GM23338 (cell line): ENCODE measurements at regions not wholly inside any gene's neighbourhood (a gene's known extent, or its start where the extent isn't known, plus 50 kb on each side); places are given as distances from the start of the nearest gene placed in this dataset.

Source experiments
- ATAC-seq: fragments of 200-7000 bp; cut with Tn5 transposase; 3 replicates; pipeline ENCODE4 v1.9.1; 2020
- DNase-seq: peaks from one replicate; pipeline ENCODE4 v3.0.0-alpha.2; 2015; ENCODE audit warnings: low spot score
- H2AFZ ChIP-seq: fragments of 200-600 bp; sonication (generic); 2 replicates; pipeline ENCODE4 v1.8.0; 2016; ENCODE audit warnings: antibody characterized with exemption, mild to moderate bottlenecking, moderate library complexity
- H3F3A ChIP-seq: fragments of 200-600 bp; sonication (generic); replicated peaks from 2 replicates; pipeline ENCODE4 v1.8.0; 2017; ENCODE audit warnings: antibody characterized with exemption, mixed run types, low read depth
- H3K27ac ChIP-seq: fragments of 200-600 bp; sonication (generic); 2 replicates; pipeline ENCODE4 v1.6.1; 2016; ENCODE audit warnings: low read depth
- H3K27me3 ChIP-seq: fragments of 200-600 bp; sonication (generic); 2 replicates; pipeline ENCODE4 v1.8.0; 2016; ENCODE audit warnings: mild to moderate bottlenecking, mixed run types, moderate library complexity; ENCODE audit not compliant: insufficient read depth
- H3K36me3 ChIP-seq: fragments of 200-600 bp; sonication (generic); 2 replicates; pipeline ENCODE4 v1.8.0; 2016; ENCODE audit warnings: mild to moderate bottlenecking; ENCODE audit not compliant: insufficient read depth
- H3K4me1 ChIP-seq: fragments of 200-600 bp; sonication (generic); 2 replicates; pipeline ENCODE4 v1.8.0; 2016; ENCODE audit warnings: mild to moderate bottlenecking, moderate library complexity; ENCODE audit not compliant: insufficient read depth
- H3K4me2 ChIP-seq: fragments of 200-600 bp; sonication (generic); 2 replicates; pipeline ENCODE4 v1.7.1; 2017; ENCODE audit warnings: mixed run types
- H3K4me3 ChIP-seq: fragments of 200-600 bp; sonication (generic); 2 replicates; pipeline ENCODE4 v1.6.1; 2016; ENCODE audit warnings: mixed run types
- H3K79me2 ChIP-seq: fragments of 200-600 bp; sonication (generic); replicated peaks from 2 replicates; pipeline ENCODE4 v1.8.0; 2017; ENCODE audit warnings: mild to moderate bottlenecking; ENCODE audit not compliant: insufficient read depth
- H3K9me2 ChIP-seq: fragments of 200-600 bp; sonication (generic); 2 replicates; pipeline ENCODE4 v1.8.0; 2017; ENCODE audit not compliant: insufficient read depth
- H4K20me1 ChIP-seq: fragments of 200-600 bp; sonication (generic); replicated peaks from 2 replicates; pipeline ENCODE4 v1.8.0; 2017; ENCODE audit warnings: mild to moderate bottlenecking; ENCODE audit not compliant: insufficient read depth
- H3K27ac Mint-ChIP-seq: 2 replicates; pipeline ENCODE4 v1.8.0; 2020; ENCODE audit warnings: inconsistent platforms, mild to moderate bottlenecking, moderate library complexity, mixed read lengths
- H3K27me3 Mint-ChIP-seq: 3 replicates; pipeline ENCODE4 v1.8.0; 2022; ENCODE audit warnings: low read depth, mild to moderate bottlenecking, moderate library complexity, mixed read lengths, inconsistent platforms; ENCODE audit not compliant: insufficient read depth, poor library complexity
- H3K36me3 Mint-ChIP-seq: 3 replicates; pipeline ENCODE4 v1.8.0; 2021; ENCODE audit warnings: low read depth, mild to moderate bottlenecking, inconsistent platforms, moderate library complexity, mixed read lengths
- H3K4me1 Mint-ChIP-seq: 3 replicates; pipeline ENCODE4 v1.8.0; 2020; ENCODE audit warnings: mild to moderate bottlenecking, inconsistent platforms, mixed read lengths
- H3K4me3 Mint-ChIP-seq: 3 replicates; pipeline ENCODE4 v1.8.0; 2021; ENCODE audit warnings: moderate library complexity, mild to moderate bottlenecking, inconsistent platforms, mixed read lengths
- H3K9me3 Mint-ChIP-seq: 3 replicates; pipeline ENCODE4 v1.8.0; 2020; ENCODE audit warnings: moderate library complexity, mild to moderate bottlenecking, inconsistent platforms, mixed read lengths
- CTCF ChIP-seq, 2 experiments: fragments of 200-600 bp in 1 of 2; sonication (generic) in 1 of 2; conservative IDR thresholded peaks; 2 replicates each; pipeline versions ENCODE4 v1.5.1 to v1.6.1; 2016 to 2017; ENCODE audit warnings: antibody characterized with exemption in 2 of 2, low read depth in 2 of 2, mild to moderate bottlenecking in 2 of 2, moderate library complexity in 1 of 2
- EZH2phosphoT487 ChIP-seq: fragments of 200-600 bp; sonication (generic); IDR thresholded peaks from one replicate; pipeline ENCODE4 v1.8.1; 2018; ENCODE audit warnings: antibody characterized with exemption; ENCODE audit not compliant: unreplicated experiment
- STAT1 ChIP-seq: IDR thresholded peaks from one replicate; pipeline ENCODE4 v1.6.1; 2016; ENCODE audit warnings: antibody characterized with exemption; ENCODE audit not compliant: unreplicated experiment

- Histone ChIP-seq H3K4me3 (no peak overlapping the region), H3K4me2 (no peak overlapping the region), H3K4me1 (peaks cover 17% of the 10 kb centered on the region), H3K27me3 (no peaks in the 10 kb centered on the region), H3K36me3 (no peaks in the 10 kb centered on the region), H3K27ac (no peak overlapping the region), H3F3A (peaks cover 11% of the 10 kb centered on the region; the same call in 1 of the 2 replicates), H2AFZ (no peak overlapping the region), H3K9me2 (no peaks in the 10 kb centered on the region), H4K20me1 (peaks cover 8% of the 10 kb centered on the region; the same call in 1 of the 2 replicates), H3K79me2 (peaks cover 45% of the 10 kb centered on the region)
- no peak for TF ChIP-seq CTCF (conservative IDR thresholded peaks at IDR 0.05; ENCODE audit: low read depth in 2 of 2)
- Mint-ChIP-seq H3K27ac (no peak overlapping the region), H3K9me3 (no peaks in the 10 kb centered on the region), H3K4me3 (no peak overlapping the region), H3K27me3 (peaks cover 22% of the 10 kb centered on the region), H3K36me3 (peaks cover 9% of the 10 kb centered on the region), H3K4me1 (peaks cover 37% of the 10 kb centered on the region)
- ATAC-seq (no peak), DNase-seq (no peak)
These were observed 118.4 kb downstream of the GLI2 start for GRCh38 chr2:120854014-120854620.

- peaks cover 25% of the 10 kb centered on the region for H3K4me1 ChIP-seq
- H3K4me2 ChIP-seq = no peak overlapping the region
- no peak for TF ChIP-seq EZH2phosphoT487
- H3K9me3 Mint-ChIP-seq = no peaks in the 10 kb centered on the region
- peaks cover 11% of the 10 kb centered on the region; the same call in 1 of the 2 replicates for H4K20me1 ChIP-seq
- ATAC-seq (no peak), DNase-seq (no peak)
- H3K27ac ChIP-seq = no peak overlapping the region
- no peaks in the 10 kb centered on the region for H3K27me3 ChIP-seq
- H3K4me3 ChIP-seq = no peak overlapping the region
- peaks cover under 1% of the 10 kb centered on the region; the same call in 1 of the 3 replicates for H3K36me3 Mint-ChIP-seq
- no peaks in the 10 kb centered on the region for H3K9me2 ChIP-seq
- peaks cover 26% of the 10 kb centered on the region for H3K27me3 Mint-ChIP-seq
- peaks cover 11% of the 10 kb centered on the region; the same call in 1 of the 2 replicates for H3F3A ChIP-seq
- H3K4me3 Mint-ChIP-seq = no peak overlapping the region
- H3K4me1 Mint-ChIP-seq = peaks cover 44% of the 10 kb centered on the region
- H3K27ac Mint-ChIP-seq = no peak overlapping the region
- peaks cover 43% of the 10 kb centered on the region for H3K79me2 ChIP-seq
- H3K36me3 ChIP-seq = no peaks in the 10 kb centered on the region
- no peak overlapping the region for H2AFZ ChIP-seq
These were observed 119.3 kb downstream of the GLI2 start for GRCh38 chr2:120854766-120855530.

GRCh38 chr2:120855855-120856405 lies 120.3 kb downstream of the GLI2 start:
- Histone ChIP-seq H3K36me3 (no peaks in the 10 kb centered on the region), H3K4me1 (peaks cover 29% of the 10 kb centered on the region), H3K9me2 (no peaks in the 10 kb centered on the region), H3K4me2 (no peak overlapping the region), H3K79me2 (peaks cover 41% of the 10 kb centered on the region), H3K27me3 (no peaks in the 10 kb centered on the region), H4K20me1 (peaks cover 11% of the 10 kb centered on the region), H2AFZ (no peak overlapping the region), H3F3A (peaks cover 11% of the 10 kb centered on the region; the same call in 1 of the 2 replicates), H3K4me3 (no peak overlapping the region), H3K27ac (no peak overlapping the region)
- no peak for DNase-seq
- Mint-ChIP-seq H3K4me3 (no peak overlapping the region), H3K9me3 (no peaks in the 10 kb centered on the region), H3K27ac (no peak overlapping the region; the same call in 1 of the 2 replicates), H3K27me3 (peaks cover 22% of the 10 kb centered on the region), H3K4me1 (peaks cover 53% of the 10 kb centered on the region), H3K36me3 (no peaks in the 10 kb centered on the region; the same call in 2 of the 3 replicates)
- TF ChIP-seq STAT1 = no peak
- ATAC-seq = no peak
